ENCODE measurements at regions not wholly inside any gene's neighbourhood (a gene's known extent, or its start where the extent isn't known, plus 50 kb on each side); places are given as distances from the start of the nearest gene placed in this dataset.

DNA sequence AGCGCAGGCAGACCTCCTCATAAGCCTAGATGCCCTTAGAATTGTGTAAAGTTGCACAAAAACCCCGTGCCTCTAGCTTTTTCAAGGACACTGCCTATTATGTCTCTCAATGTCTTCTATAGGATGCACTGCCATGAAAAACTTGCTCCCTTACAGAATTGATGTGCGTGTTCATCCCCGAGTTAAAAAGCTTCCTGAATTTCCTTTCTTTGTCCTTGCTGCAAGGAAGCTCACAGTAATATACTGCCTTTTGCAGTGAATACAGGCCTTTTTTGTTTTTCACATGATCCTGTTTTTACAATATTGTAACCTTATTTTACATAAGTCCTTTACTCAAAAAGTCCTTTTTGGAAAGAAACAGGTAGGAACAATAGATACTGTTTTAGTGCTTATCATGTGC, 193.0 kb downstream of the TTLL7 start:
- H3K27me3 ChIP-seq: no peaks in the 10 kb centered on the region
- no peak overlapping the region for H3K27ac ChIP-seq
- no peaks in the 10 kb centered on the region for H3K36me3 ChIP-seq
- 94% methylated on average over 4 of the region's 4 CpGs for WGBS, 2 donors
- H3K4me1 ChIP-seq: no peaks in the 10 kb centered on the region
- no peaks in the 10 kb centered on the region for H3K9me3 ChIP-seq
- DNase-seq: no peak
- FAIRE-seq: no peak
- H3K4me3 ChIP-seq: no peak overlapping the region
- no peak for ATAC-seq
- TF ChIP-seq, protein P1, sequence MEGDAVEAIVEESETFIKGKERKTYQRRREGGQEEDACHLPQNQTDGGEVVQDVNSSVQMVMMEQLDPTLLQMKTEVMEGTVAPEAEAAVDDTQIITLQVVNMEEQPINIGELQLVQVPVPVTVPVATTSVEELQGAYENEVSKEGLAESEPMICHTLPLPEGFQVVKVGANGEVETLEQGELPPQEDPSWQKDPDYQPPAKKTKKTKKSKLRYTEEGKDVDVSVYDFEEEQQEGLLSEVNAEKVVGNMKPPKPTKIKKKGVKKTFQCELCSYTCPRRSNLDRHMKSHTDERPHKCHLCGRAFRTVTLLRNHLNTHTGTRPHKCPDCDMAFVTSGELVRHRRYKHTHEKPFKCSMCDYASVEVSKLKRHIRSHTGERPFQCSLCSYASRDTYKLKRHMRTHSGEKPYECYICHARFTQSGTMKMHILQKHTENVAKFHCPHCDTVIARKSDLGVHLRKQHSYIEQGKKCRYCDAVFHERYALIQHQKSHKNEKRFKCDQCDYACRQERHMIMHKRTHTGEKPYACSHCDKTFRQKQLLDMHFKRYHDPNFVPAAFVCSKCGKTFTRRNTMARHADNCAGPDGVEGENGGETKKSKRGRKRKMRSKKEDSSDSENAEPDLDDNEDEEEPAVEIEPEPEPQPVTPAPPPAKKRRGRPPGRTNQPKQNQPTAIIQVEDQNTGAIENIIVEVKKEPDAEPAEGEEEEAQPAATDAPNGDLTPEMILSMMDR (IDR thresholded peaks at IDR 0.05): no peak
- intact Hi-C loops (cut with DNase I): no loop called here

GRCh38 chr1:83802460-83803152, 196.3 kb downstream of the TTLL7 start:
- WGBS, 2 donors: 61 to 68% methylated on average over 8 of the region's 8 CpGs
- Histone ChIP-seq H3K27ac (no peak overlapping the region), H3K4me1 (peaks cover 0 to 16% (median 15%) of the 10 kb centered on the region in 3 donors), H3K9me3 (no peaks in the 10 kb centered on the region), H3K4me3 (no peak overlapping the region), H3K27me3 (no peaks in the 10 kb centered on the region), H3K36me3 (no peaks in the 10 kb centered on the region)
- no peak for FAIRE-seq
- TF ChIP-seq, protein P1 (IDR thresholded peaks at IDR 0.05): no peak
- DNase-seq: no peak
- intact Hi-C loops (cut with DNase I): no loop called here
- no peak for ATAC-seq

DNA sequence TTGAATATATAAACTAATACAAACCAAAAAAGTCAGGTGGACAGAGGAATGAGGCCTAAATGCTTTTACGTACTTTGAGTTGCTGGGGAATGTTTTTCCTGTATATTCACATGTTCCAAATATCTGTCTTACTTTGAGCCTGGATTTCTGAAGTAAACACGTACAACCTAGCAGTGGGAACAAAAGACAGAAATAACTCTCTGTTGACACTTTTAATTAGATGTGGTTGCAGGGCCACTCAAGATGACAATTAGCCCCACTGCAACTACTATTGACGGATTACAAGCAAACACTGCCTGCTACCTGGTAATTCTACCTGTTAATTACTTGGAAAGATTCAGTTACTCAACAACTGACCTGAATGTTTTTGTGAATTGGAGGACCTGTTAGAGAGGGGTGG, 196.9 kb downstream of the TTLL7 start:
- 40 to 56% methylated on average over 3 of the region's 3 CpGs for WGBS, 2 donors
- no peaks in the 10 kb centered on the region for H3K9me3 ChIP-seq
- DNase-seq (no peak), ATAC-seq (peak in 1 of 4 donors; percentile 20), FAIRE-seq (no peak)
- peaks cover 0 to 16% (median 15%) of the 10 kb centered on the region in 3 donors for H3K4me1 ChIP-seq
- H3K27ac ChIP-seq: no peak overlapping the region
- no peaks in the 10 kb centered on the region for H3K36me3 ChIP-seq
- no peak overlapping the region for H3K4me3 ChIP-seq
- no peaks in the 10 kb centered on the region for H3K27me3 ChIP-seq
- intact Hi-C loops (cut with DNase I): no loop called here
- TF ChIP-seq, protein P1 (IDR thresholded peaks at IDR 0.05): no peak

DNA sequence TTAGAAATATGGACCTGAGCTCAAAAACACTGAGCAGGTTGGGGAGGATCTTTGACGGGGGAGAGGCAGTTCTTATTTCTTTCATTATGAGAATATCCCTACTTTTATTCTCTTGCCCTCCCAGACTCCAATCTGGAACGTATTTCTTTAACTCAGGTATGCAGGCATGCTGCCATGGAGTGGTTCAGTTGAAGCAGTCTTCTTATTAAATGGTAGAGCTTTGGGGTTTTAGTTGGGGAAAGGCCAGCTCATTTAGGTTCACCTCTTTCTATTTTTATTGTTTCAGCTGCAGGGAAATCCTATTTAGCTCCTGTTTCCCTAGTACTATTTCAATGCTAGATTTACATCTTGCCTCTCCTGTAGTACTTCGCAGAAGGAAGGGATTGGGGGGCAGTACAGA, 198.9 kb downstream of the TTLL7 start:
- Histone ChIP-seq H3K9me3 (no peaks in the 10 kb centered on the region), H3K4me3 (no peak overlapping the region), H3K4me1 (peaks cover 0 to 16% (median 15%) of the 10 kb centered on the region in 3 donors), H3K27me3 (no peaks in the 10 kb centered on the region), H3K27ac (no peak overlapping the region), H3K36me3 (no peaks in the 10 kb centered on the region)
- TF ChIP-seq, protein P1 (IDR thresholded peaks at IDR 0.05): no peak
- DNase-seq (no peak), FAIRE-seq (no peak), ATAC-seq (no peak)
- intact Hi-C loops (cut with DNase I): no loop called here
- WGBS, 2 donors: 38 to 83% methylated on average over 3 of the region's 3 CpGs

- FAIRE-seq: no peak
- intact Hi-C loops (cut with DNase I): no loop called here
- H3K27me3 ChIP-seq: no peaks in the 10 kb centered on the region
- DNase-seq: peak in 2 of 6 donors; percentile 9 to 26
- H3K4me1 ChIP-seq: peaks cover 0 to 16% (median 15%) of the 10 kb centered on the region in 3 donors
- H3K27ac ChIP-seq: no peak overlapping the region
- peak; percentile 66 to 75 (median 68) for ATAC-seq
- 27 to 33% methylated on average over 1 of the region's 1 CpG for WGBS, 2 donors
- H3K9me3 ChIP-seq: no peaks in the 10 kb centered on the region
- H3K4me3 ChIP-seq: no peak overlapping the region
- TF ChIP-seq, protein P1 (IDR thresholded peaks at IDR 0.05): no peak
- H3K36me3 ChIP-seq: no peaks in the 10 kb centered on the region
These were observed 199.3 kb downstream of the TTLL7 start for GRCh38 chr1:83799594-83799993.

Data from pancreas (tissue), 10 donors.